HEK293 (cell line): ENCODE measurements at regions not wholly inside any gene's neighbourhood (a gene's known extent, or its start where the extent isn't known, plus 50 kb on each side); places are given as distances from the start of the nearest gene placed in this dataset.

Experiments
- CTCF ChIA-PET: fragments of 350-600 bp; formaldehyde crosslinking; extraction: SDS; loops from one replicate; lab custom pipeline; 2021; ENCODE audit warnings: antibody characterized with exemption; lab: Yijun Ruan, JAX
- POLR2A ChIA-PET: fragments of 300-600 bp; formaldehyde crosslinking; extraction: SDS; loops from one replicate; lab custom pipeline; 2020; ENCODE audit warnings: antibody characterized with exemption, inconsistent platforms; lab: Yijun Ruan, JAX
- H3K27ac ChIP-seq: fragments of 200-500 bp; sonication (Bioruptor generic); 2 replicates; pipeline ENCODE4 v1.5.1; 2014; ENCODE audit warnings: low read depth, low read length, control low read depth, inconsistent platforms; ENCODE audit errors: extremely low read depth
- H3K36me3 ChIP-seq, 2 experiments: fragments of 200-500 bp in 1 of 2; sonication (Bioruptor generic) in 1 of 2; 1 replicate in 1 of 2; 2 replicates in 1 of 2; pipeline ENCODE4 v1.5.1; 2014 to 2017; ENCODE audit warnings: inconsistent platforms in 2 of 2, low read length in 2 of 2; ENCODE audit not compliant: control insufficient read depth in 2 of 2, insufficient read depth in 1 of 2
- H3K4me1 ChIP-seq: fragments of 200-500 bp; sonication (Bioruptor generic); 2 replicates; pipeline ENCODE4 v1.5.1; 2014; ENCODE audit warnings: mild to moderate bottlenecking, low read length, inconsistent platforms; ENCODE audit not compliant: control insufficient read depth, insufficient read depth
- H3K4me3 ChIP-seq: 2 replicates; pipeline ENCODE4 v1.5.1; 2011; ENCODE audit warnings: low read depth, mild to moderate bottlenecking, control low read depth, low read length, moderate library complexity
- H3K9me3 ChIP-seq: fragments of 200-500 bp; sonication (Bioruptor generic); 2 replicates; pipeline ENCODE4 v1.5.1; 2014; ENCODE audit warnings: low read depth, low read length, inconsistent platforms; ENCODE audit not compliant: control insufficient read depth, insufficient read depth
- CTCF ChIP-seq: fragments of 450-650 bp; formaldehyde crosslinking; IDR thresholded peaks from 2 replicates; pipeline ENCODE4 v1.5.1; 2016; ENCODE audit warnings: missing biosample characterization, missing genetic modification characterization
- KLF7 ChIP-seq: fragments of 450-650 bp; formaldehyde crosslinking; IDR thresholded peaks from 2 replicates; pipeline ENCODE4 v1.5.1; 2016; ENCODE audit warnings: missing biosample characterization, missing genetic modification characterization, borderline replicate concordance
- KLF9 ChIP-seq: fragments of 450-650 bp; formaldehyde crosslinking; IDR thresholded peaks from 2 replicates; pipeline ENCODE4 v1.5.1; 2016; ENCODE audit warnings: missing biosample characterization, missing genetic modification characterization, low read depth
- ZNF510 ChIP-seq: fragments of 450-650 bp; formaldehyde crosslinking; IDR thresholded peaks from 2 replicates; pipeline ENCODE4 v1.5.1; 2018; ENCODE audit warnings: mild to moderate bottlenecking, missing genetic modification characterization, missing biosample characterization; ENCODE audit not compliant: insufficient replicate concordance
- ZNF639 ChIP-seq: fragments of 450-650 bp; formaldehyde crosslinking; IDR thresholded peaks from 2 replicates; pipeline ENCODE4 v1.5.1; 2016; ENCODE audit warnings: missing biosample characterization, missing genetic modification characterization
- ZNF658 ChIP-seq: fragments of 450-650 bp; formaldehyde crosslinking; IDR thresholded peaks from 2 replicates; pipeline ENCODE4; 2016; ENCODE audit warnings: missing biosample characterization, missing genetic modification characterization

- Histone ChIP-seq H3K36me3 (no peaks in the 10 kb centered on the region), H3K4me1 (no peaks in the 10 kb centered on the region), H3K9me3 (no peaks in the 10 kb centered on the region), H3K4me3 (no peak overlapping the region), H3K27ac (no peak overlapping the region)
- CTCF ChIA-PET: no interaction called here
- no peak for TF ChIP-seq ZNF639 (tag by site-specific recombination)
- TF ChIP-seq KLF9 (tag by site-specific recombination): no peak
- TF ChIP-seq ZNF658: no peak
- TF ChIP-seq KLF7: no peak
- no peak for TF ChIP-seq CTCF (tag by site-specific recombination)
- POLR2A ChIA-PET: no interaction called here
These were observed 205.5 kb downstream of the PCDH19 start for GRCh38 chrX:100204534-100204933.

- POLR2A ChIA-PET: no interaction called here
- H3K9me3 ChIP-seq: no peaks in the 10 kb centered on the region; the same call in 1 of the 2 replicates
- no peak overlapping the region for H3K27ac ChIP-seq
- H3K4me3 ChIP-seq: no peak overlapping the region
- TF ChIP-seq ZNF510: no peak
- CTCF ChIA-PET: no interaction called here
- no peaks in the 10 kb centered on the region for H3K36me3 ChIP-seq
- no peaks in the 10 kb centered on the region for H3K4me1 ChIP-seq
These were observed 215.8 kb downstream of the PCDH19 start for GRCh38 chrX:100194082-100194775.
